ENCODE measurements at regions not wholly inside any gene's neighbourhood (a gene's known extent, or its start where the extent isn't known, plus 50 kb on each side); places are given as distances from the start of the nearest gene placed in this dataset.
A peak's percentile ranks its signal among the peaks of the same experiment; 100 is the strongest.
"Not testable (repeated sequence)": the region's sequence is repeated elsewhere in the genome, so short reads cannot be mapped to it uniquely, and the experiment has no call there.

- H3K4me1 ChIP-seq (replicated peaks in 1 of 4; ENCODE audit: control insufficient read depth in 3 of 4, insufficient read depth in 4 of 4, low read length in 3 of 4); H4K20me1 ChIP-seq (replicated peaks in 1 of 2; ENCODE audit: control insufficient read depth in 1 of 2, insufficient read depth in 2 of 2, low read length in 2 of 2); H4K91ac ChIP-seq (replicated peaks; ENCODE audit: insufficient read length, low read length); H2BK20ac ChIP-seq (ENCODE audit: low read length); H2AK5ac ChIP-seq (ENCODE audit: low read depth, low read length); H3K23me2 ChIP-seq (ENCODE audit: low read depth, low read length); H2BK15ac ChIP-seq (ENCODE audit: low read length); H3K79me1 ChIP-seq (ENCODE audit: low read depth, low read length); H3K4ac ChIP-seq (replicated peaks; ENCODE audit: insufficient read length, low read depth, low read length); H3K56ac ChIP-seq (replicated peaks; ENCODE audit: insufficient read length, low read depth, low read length); H4K5ac ChIP-seq (ENCODE audit: insufficient read length, low read depth, low read length); H3K23ac ChIP-seq (ENCODE audit: insufficient read length); H2BK5ac ChIP-seq (ENCODE audit: low read depth, low read length); H3K79me2 ChIP-seq (ENCODE audit: control insufficient read depth in 1 of 2, insufficient read depth in 2 of 2, low read length in 2 of 2); H3K36me3 ChIP-seq (ENCODE audit: control insufficient read depth in 2 of 4, insufficient read depth in 4 of 4, low read length in 3 of 4); H3K27ac ChIP-seq (ENCODE audit: low read depth, low read length); H3K27me3 ChIP-seq (replicated peaks in 1 of 4; ENCODE audit: control insufficient read depth in 3 of 4, extremely low read depth in 1 of 4, insufficient read depth in 3 of 4, low read length in 3 of 4); H2BK120ac ChIP-seq (replicated peaks; ENCODE audit: low read depth, low read length); FAIRE-seq; H3K9me3 ChIP-seq (ENCODE audit: insufficient read depth in 2 of 2, low read depth in 1 of 2, low read length in 1 of 2); CTCF ChIA-PET (ENCODE audit: partially characterized antibody); H3K14ac ChIP-seq (ENCODE audit: insufficient read length); H4K8ac ChIP-seq (ENCODE audit: extremely low read depth, insufficient read depth, low read length): not testable (repeated sequence)
- H3K18ac ChIP-seq (ENCODE audit: extremely low read depth, low read length): peak overlapping the region; percentile 71
- H3K9ac ChIP-seq (replicated peaks in 1 of 4; ENCODE audit: extremely low read depth in 1 of 4, low read depth in 3 of 4, low read length in 3 of 4): peak overlapping the region in 3 of 4 experiments; percentile 20 to 67 (median 43); a peak in 4 of 7 replicates
- WGBS, 2 experiments (ENCODE audit: extremely low coverage in 1 of 2, insufficient coverage in 1 of 2, insufficient read length in 1 of 2, insufficient replicate concordance in 2 of 2, low coverage in 1 of 2, low lambda C conversion rate in 2 of 2, missing lambda C conversion rate in 1 of 2): 63% methylated on average over 18 of the region's 18 CpGs; no CpG with 5 or more reads in 1 of the 2 experiments
- H3K4me2 ChIP-seq (ENCODE audit: insufficient read depth in 1 of 2, low read depth in 2 of 2, low read length in 2 of 2): peak overlapping the region; percentile 51 to 61
- H2BK12ac ChIP-seq (ENCODE audit: low read depth, low read length): peak overlapping the region; percentile 80; the same call in 1 of the 2 replicates
- 0 out of 2 replicates have a peak, but pooled peaks have one; percentile 17 for TF ChIP-seq YY1 (IDR thresholded peaks at IDR 0.05; ENCODE audit: low read depth, low read length)
- DNase-seq (ENCODE audit: low read depth in 1 of 2, low spot score in 2 of 2): peak; percentile 10 to 51
- POLR2A ChIA-PET (ENCODE audit: partially characterized antibody): interaction anchor here (0.7 to 1.2 kb wide), 3 partner anchors 10 to 123 kb away, joined by 3 read pairs; no protein-coding TSS in a partner anchor
- peak overlapping the region in 2 of 4 experiments; percentile 30 to 42; a peak in 2 of 8 replicates for H3K4me3 ChIP-seq (ENCODE audit: extremely low read depth in 1 of 4, insufficient read depth in 2 of 4, low read depth in 3 of 4, low read length in 4 of 4)
- peak overlapping the region; percentile 81; the same call in 1 of the 2 replicates for H2AFZ ChIP-seq (ENCODE audit: low read length)
Observed at GRCh38 chr2:155966064-155966471, 366.5 kb downstream of the NR4A2 start.

All from H1 (cell line).